GM12878 (cell line): ENCODE measurements at regions not wholly inside any gene's neighbourhood (a gene's known extent, or its start where the extent isn't known, plus 50 kb on each side); places are given as distances from the start of the nearest gene placed in this dataset.

ENCODE experiments used
- ATAC-seq: fragments of 200-7000 bp; cut with Tn5 transposase; 3 replicates; pipeline ENCODE4 v1.9.1; 2020; ENCODE audit warnings: mild to moderate bottlenecking, moderate library complexity
- BruUV-seq: library from RNA; stranded (reverse); fragments of 400-500 nt; replicated peaks from 2 replicates; lab custom pipeline; 2021; lab: Mats Ljungman, UMichigan
- CTCF ChIA-PET: fragments of 300-600 bp; sonication (Branson Sonifier 250); formaldehyde crosslinking; extraction: SDS; loops from one replicate; lab custom pipeline; 2021; ENCODE audit warnings: inconsistent platforms; lab: Yijun Ruan, JAX
- POLR2A ChIA-PET: fragments of 350-600 bp; formaldehyde crosslinking; extraction: SDS; loops from one replicate; lab custom pipeline; 2021; ENCODE audit warnings: inconsistent platforms; lab: Charles Lee
- RAD21 ChIA-PET: fragments of 300-600 bp; sonication (Branson Sonifier 250); formaldehyde crosslinking; loops from one replicate; lab custom pipeline; 2023; ENCODE audit warnings: antibody characterized with exemption; ENCODE audit not compliant: unreplicated experiment; lab: Charles Lee
- SMC1A ChIA-PET: fragments of 300-600 bp; sonication (Branson Sonifier 250); formaldehyde crosslinking; loops from one replicate; lab custom pipeline; 2023; ENCODE audit not compliant: unreplicated experiment, uncharacterized antibody; lab: Charles Lee
- DNase-seq: peaks from one replicate; pipeline ENCODE4 v3.0.0-alpha.2; 2011; ENCODE audit warnings: low read depth, low spot score
- FAIRE-seq: peaks from 3 replicates; lab custom pipeline; 2011; peaks lifted over from hg19 to GRCh38; lab: Jason Lieb, UNC
- H2AFZ ChIP-seq: 2 replicates; pipeline ENCODE4 v1.6.0; 2011; ENCODE audit warnings: low read depth, low read length, control low read depth; ENCODE audit not compliant: control insufficient read depth
- H3K27ac ChIP-seq: 2 replicates; pipeline ENCODE4 v1.5.1; 2011; ENCODE audit warnings: control low read depth; ENCODE audit not compliant: control insufficient read depth, insufficient read depth
- H3K27me3 ChIP-seq, 2 experiments: replicated peaks in 1 of 2; 2 replicates each; pipeline versions ENCODE4 v1.6.0 to v1.6.1; 2011; ENCODE audit warnings: low read length in 1 of 2; ENCODE audit not compliant: control insufficient read depth in 2 of 2, insufficient read depth in 2 of 2
- H3K36me3 ChIP-seq, 2 experiments: 2 replicates each; pipeline ENCODE4 v1.5.1; 2011; ENCODE audit warnings: low read length in 1 of 2; ENCODE audit not compliant: control insufficient read depth in 2 of 2, insufficient read depth in 2 of 2
- H3K4me1 ChIP-seq: 2 replicates; pipeline ENCODE4 v1.6.1; 2011; ENCODE audit warnings: mild to moderate bottlenecking, low read length, moderate library complexity, mixed read lengths; ENCODE audit not compliant: control insufficient read depth, insufficient read depth
- H3K4me2 ChIP-seq: 2 replicates; pipeline ENCODE4 v1.6.0; 2011; ENCODE audit warnings: control low read depth; ENCODE audit not compliant: control insufficient read depth, insufficient read depth
- H3K4me3 ChIP-seq: fragments of 200-600 bp; sonication (generic); 2 replicates; pipeline ENCODE4 v1.5.1; 2016
- H3K79me2 ChIP-seq: 2 replicates; pipeline ENCODE4 v1.6.0; 2011; ENCODE audit warnings: low read length; ENCODE audit not compliant: control insufficient read depth, insufficient read depth
- H3K9ac ChIP-seq: 2 replicates; pipeline ENCODE4 v1.8.0; 2011; ENCODE audit warnings: low read length, control low read depth, mixed read lengths; ENCODE audit not compliant: control insufficient read depth, insufficient read depth
- H3K9me3 ChIP-seq: replicated peaks from 3 replicates; pipeline ENCODE4 v1.5.1; 2011; ENCODE audit warnings: mild to moderate bottlenecking, low read length; ENCODE audit not compliant: control insufficient read depth, insufficient read depth
- H4K20me1 ChIP-seq: 2 replicates; pipeline ENCODE4 v1.6.0; 2011; ENCODE audit not compliant: control insufficient read depth, insufficient read depth
- ATF7 ChIP-seq: fragments of 450-650 bp; IDR thresholded peaks from 2 replicates; pipeline ENCODE4 v1.6.1; 2016; ENCODE audit warnings: low read depth, mild to moderate bottlenecking
- BACH1 ChIP-seq: fragments of 450-650 bp; IDR thresholded peaks from 2 replicates; pipeline ENCODE4 v1.6.1; 2017; ENCODE audit warnings: mild to moderate bottlenecking, borderline replicate concordance
- CBX3 ChIP-seq: fragments of 200-600 bp; sonication (generic); IDR thresholded peaks from 2 replicates; pipeline ENCODE4 v1.6.1; 2016; ENCODE audit warnings: low read depth, borderline replicate concordance
- FOS ChIP-seq: IDR thresholded peaks from 3 replicates; pipeline ENCODE4 v1.6.1; 2011; ENCODE audit warnings: borderline replicate concordance; ENCODE audit not compliant: insufficient read length; ENCODE audit errors: extremely low read depth
- MXI1 ChIP-seq: fragments of 150-350 bp; IDR thresholded peaks from 2 replicates; pipeline ENCODE4 v1.6.1; 2011; ENCODE audit warnings: low read depth, mild to moderate bottlenecking, inconsistent platforms, low read length, improper control_type of control experiment
- NFXL1 ChIP-seq: fragments of 450-650 bp; IDR thresholded peaks from 2 replicates; pipeline ENCODE4 v1.6.1; 2017; ENCODE audit warnings: antibody characterized with exemption, mild to moderate bottlenecking, borderline replicate concordance
- NR2C1 ChIP-seq: fragments of 450-650 bp; IDR thresholded peaks from 2 replicates; pipeline ENCODE4 v1.6.1; 2017; ENCODE audit warnings: antibody characterized with exemption, mild to moderate bottlenecking, moderate library complexity
- WGBS: methylation state at CpG from one replicate; pipeline ENCODE4 v1.1.6; 2016; ENCODE audit warnings: low lambda C conversion rate; ENCODE audit not compliant: insufficient replicate concordance, insufficient coverage; ENCODE audit errors: missing lambda C conversion rate; 5-methylcytosine and 5-hydroxymethylcytosine counted together
- in situ Hi-C: fragments of 300-500 bp; cut with MboI; formaldehyde crosslinking; loops from 9 replicates; pipeline ENCODE4 v1.14.3; 2018; ENCODE audit warnings: mixed read lengths
- intact Hi-C: fragments of 100-400 bp; cut with micrococcal nuclease; formaldehyde crosslinking; loops from one replicate; pipeline ENCODE4 v1.14.2; 2022; ENCODE audit not compliant: unreplicated experiment
- TF ChIP-seq, protein P1 (sequence below): fragments of 450-650 bp; IDR thresholded peaks from 2 replicates; pipeline ENCODE4 v1.6.1; 2017; ENCODE audit warnings: borderline replicate concordance
- TF ChIP-seq, protein P2 (sequence below): fragments of 450-650 bp; conservative IDR thresholded peaks from 2 replicates; pipeline ENCODE4 v1.6.1; 2017; ENCODE audit warnings: mild to moderate bottlenecking, moderate library complexity

- ChIA-PET CTCF (no interaction called here), POLR2A (no interaction called here), RAD21 (no interaction called here), SMC1A (no interaction called here)
- intact Hi-C loops (loop anchor here (5.0 kb wide), 1 partner anchor 1625 kb away; no protein-coding TSS in a partner anchor), in situ Hi-C loops (no loop called here)
- no peaks in the 10 kb centered on the region; the same call in 2 of the 3 replicates for H3K9me3 ChIP-seq
- no peak for DNase-seq
- H3K27me3 ChIP-seq, result no peaks in the 10 kb centered on the region
- no TSS peak for BruUV-seq
- no peak overlapping the region for H3K4me2 ChIP-seq
- 17% methylated on average over 6 of the region's 6 CpGs for WGBS
- no peak overlapping the region for H2AFZ ChIP-seq
- no peak for FAIRE-seq
- no peaks in the 10 kb centered on the region for H3K79me2 ChIP-seq
- no peaks in the 10 kb centered on the region for H3K36me3 ChIP-seq
- no peak for ATAC-seq
- no peak overlapping the region for H3K4me3 ChIP-seq
- TF ChIP-seq CBX3 (no peak), NR2C1 (no peak), BACH1 (no peak), ATF7 (no peak), FOS (no peak), NFXL1 (no peak), MXI1 (no peak)
- TF ChIP-seq, protein P1, sequence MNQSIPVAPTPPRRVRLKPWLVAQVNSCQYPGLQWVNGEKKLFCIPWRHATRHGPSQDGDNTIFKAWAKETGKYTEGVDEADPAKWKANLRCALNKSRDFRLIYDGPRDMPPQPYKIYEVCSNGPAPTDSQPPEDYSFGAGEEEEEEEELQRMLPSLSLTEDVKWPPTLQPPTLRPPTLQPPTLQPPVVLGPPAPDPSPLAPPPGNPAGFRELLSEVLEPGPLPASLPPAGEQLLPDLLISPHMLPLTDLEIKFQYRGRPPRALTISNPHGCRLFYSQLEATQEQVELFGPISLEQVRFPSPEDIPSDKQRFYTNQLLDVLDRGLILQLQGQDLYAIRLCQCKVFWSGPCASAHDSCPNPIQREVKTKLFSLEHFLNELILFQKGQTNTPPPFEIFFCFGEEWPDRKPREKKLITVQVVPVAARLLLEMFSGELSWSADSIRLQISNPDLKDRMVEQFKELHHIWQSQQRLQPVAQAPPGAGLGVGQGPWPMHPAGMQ, result no peak
- TF ChIP-seq, protein P2, sequence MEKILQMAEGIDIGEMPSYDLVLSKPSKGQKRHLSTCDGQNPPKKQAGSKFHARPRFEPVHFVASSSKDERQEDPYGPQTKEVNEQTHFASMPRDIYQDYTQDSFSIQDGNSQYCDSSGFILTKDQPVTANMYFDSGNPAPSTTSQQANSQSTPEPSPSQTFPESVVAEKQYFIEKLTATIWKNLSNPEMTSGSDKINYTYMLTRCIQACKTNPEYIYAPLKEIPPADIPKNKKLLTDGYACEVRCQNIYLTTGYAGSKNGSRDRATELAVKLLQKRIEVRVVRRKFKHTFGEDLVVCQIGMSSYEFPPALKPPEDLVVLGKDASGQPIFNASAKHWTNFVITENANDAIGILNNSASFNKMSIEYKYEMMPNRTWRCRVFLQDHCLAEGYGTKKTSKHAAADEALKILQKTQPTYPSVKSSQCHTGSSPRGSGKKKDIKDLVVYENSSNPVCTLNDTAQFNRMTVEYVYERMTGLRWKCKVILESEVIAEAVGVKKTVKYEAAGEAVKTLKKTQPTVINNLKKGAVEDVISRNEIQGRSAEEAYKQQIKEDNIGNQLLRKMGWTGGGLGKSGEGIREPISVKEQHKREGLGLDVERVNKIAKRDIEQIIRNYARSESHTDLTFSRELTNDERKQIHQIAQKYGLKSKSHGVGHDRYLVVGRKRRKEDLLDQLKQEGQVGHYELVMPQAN, result no peak
- no peak overlapping the region for H3K27ac ChIP-seq
- no peaks in the 10 kb centered on the region for H4K20me1 ChIP-seq
- no peak overlapping the region for H3K9ac ChIP-seq
- H3K4me1 ChIP-seq, result no peaks in the 10 kb centered on the region
Observed at GRCh38 chr16:50981951-50982350, 169.1 kb downstream of the SALL1 start.
